ENCODE measurements at regions not wholly inside any gene's neighbourhood (a gene's known extent, or its start where the extent isn't known, plus 50 kb on each side); places are given as distances from the start of the nearest gene placed in this dataset.

GRCh38 chr15:98427321-98427720 is 221.0 kb upstream of the IGF1R start:
- TF ChIP-seq POLR2A (IDR thresholded peaks at IDR 0.05; ENCODE audit: low read length) (no peak), CTCF (IDR thresholded peaks at IDR 0.05) (no peak), MAZ (IDR thresholded peaks at IDR 0.05; ENCODE audit: borderline replicate concordance, low read depth, low read length) (no peak), FOSL2 (IDR thresholded peaks at IDR 0.05) (no peak), FOSL2 (CRISPR knock-in tag; IDR thresholded peaks at IDR 0.05) (no peak), SMC3 (IDR thresholded peaks at IDR 0.05) (no peak), RFX5 (IDR thresholded peaks at IDR 0.05) (no peak), SREBF2 (IDR thresholded peaks at IDR 0.05) (no peak), RAD21 (conservative IDR thresholded peaks at IDR 0.05 in 1 of 2, IDR thresholded peaks at IDR 0.05 in 1 of 2) (no peak), KDM5A (IDR thresholded peaks at IDR 0.05) (no peak), ELK1 (IDR thresholded peaks at IDR 0.05; ENCODE audit: low read depth, low read length) (no peak), CBX8 (IDR thresholded peaks at IDR 0.05) (no peak)
- TF ChIP-seq, protein P1, sequence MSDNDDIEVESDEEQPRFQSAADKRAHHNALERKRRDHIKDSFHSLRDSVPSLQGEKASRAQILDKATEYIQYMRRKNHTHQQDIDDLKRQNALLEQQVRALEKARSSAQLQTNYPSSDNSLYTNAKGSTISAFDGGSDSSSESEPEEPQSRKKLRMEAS (IDR thresholded peaks at IDR 0.05): no peak

Data from A549 (cell line).